Germinal center (tissue), 1 donor: ENCODE measurements at regions not wholly inside any gene's neighbourhood (a gene's known extent, or its start where the extent isn't known, plus 50 kb on each side); places are given as distances from the start of the nearest gene placed in this dataset.
"Not testable (repeated sequence)": the region's sequence is repeated elsewhere in the genome, so short reads cannot be mapped to it uniquely, and the experiment has no call there.

ENCODE experiments used
- DNase-seq: peaks from one replicate; pipeline ENCODE4 v3.0.0; 2012; ENCODE audit warnings: mixed read lengths, low spot score

DNA sequence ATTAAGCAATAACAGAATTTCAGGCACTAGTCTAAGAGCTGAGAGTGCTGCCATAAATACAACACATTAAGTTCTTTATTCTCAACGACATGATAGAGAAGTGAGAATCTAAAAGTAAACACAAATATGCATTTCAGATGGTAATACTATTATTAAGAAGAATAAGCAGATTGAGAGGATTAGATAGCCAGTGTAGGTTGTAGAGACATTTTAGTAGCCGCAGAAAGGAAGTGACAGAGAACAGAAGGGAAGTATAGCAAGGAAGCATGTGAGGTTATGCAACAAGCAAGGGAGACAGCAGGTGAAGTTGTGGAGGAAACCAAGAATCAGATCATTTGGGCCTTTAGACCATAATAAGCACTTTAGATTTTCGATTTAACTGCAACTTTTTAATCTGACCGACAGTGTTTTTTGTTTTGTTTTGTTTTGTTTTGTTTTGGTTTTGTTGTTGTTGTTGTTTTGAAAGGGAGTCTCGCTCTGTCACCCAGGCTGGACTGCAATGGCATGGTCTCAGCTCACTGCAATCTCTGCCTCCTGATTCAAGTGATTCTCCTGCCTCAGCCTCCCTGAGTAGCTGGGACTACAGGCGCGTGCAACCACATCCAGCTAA lies 737.0 kb upstream of the ADGRB3 start:
- DNase-seq = no peak

- no peak for DNase-seq
Measured at GRCh38 chr6:67896476-67896875, 738.6 kb upstream of the ADGRB3 start.

DNA sequence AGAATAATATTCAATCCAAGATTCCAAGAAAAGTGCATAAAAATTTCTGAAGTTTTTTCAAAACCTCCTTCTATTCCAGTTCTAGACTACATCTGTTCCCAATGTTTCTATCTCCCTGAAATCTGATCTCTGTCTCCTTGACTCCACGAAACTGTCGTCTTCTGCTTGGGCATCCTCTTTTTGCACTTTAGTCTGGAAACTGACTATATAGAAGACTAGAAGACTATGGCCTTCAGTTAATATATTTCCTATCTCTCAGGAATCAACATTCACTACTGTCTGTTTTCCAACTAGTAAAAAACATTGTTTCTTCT lies 745.4 kb upstream of the ADGRB3 start:
- no peak for DNase-seq

DNA sequence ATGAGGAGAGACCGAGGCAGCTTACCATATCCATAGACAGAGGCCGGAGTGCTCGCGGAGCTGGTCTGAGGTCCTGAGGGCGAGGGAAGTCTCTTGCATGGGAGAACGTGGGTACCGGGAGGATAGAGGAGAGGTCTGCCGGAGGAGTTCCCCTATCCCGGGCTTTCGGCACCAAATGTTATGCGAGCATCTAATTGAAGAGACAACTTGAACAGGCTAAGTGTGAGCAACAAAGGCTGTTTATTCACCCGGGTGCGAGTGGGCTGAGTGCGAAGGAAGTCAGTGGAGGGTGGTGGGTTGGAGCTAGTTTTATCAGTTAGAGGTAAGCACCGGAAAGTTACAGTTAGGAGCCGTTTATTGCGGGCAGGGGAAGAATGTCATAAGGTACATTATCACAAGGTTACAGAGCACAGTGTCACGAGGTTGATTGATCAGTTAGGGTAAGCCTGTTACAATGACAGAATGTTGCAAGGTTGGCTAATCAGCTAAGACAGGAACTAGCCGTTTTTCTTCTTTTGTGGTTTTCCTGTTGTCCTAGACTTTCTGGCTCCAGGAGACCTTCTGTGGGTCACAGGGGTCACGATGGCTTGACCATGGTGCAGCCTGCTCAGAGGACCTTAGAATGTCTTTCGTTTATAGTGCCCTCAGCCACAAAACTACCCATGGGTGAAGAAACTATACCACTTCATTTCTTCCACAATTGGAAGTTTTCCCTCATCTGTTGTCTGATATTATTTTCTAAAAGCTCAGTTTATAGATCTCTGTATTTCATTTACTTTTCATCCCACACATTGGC lies 746.0 kb upstream of the ADGRB3 start:
- DNase-seq = no peak

DNA sequence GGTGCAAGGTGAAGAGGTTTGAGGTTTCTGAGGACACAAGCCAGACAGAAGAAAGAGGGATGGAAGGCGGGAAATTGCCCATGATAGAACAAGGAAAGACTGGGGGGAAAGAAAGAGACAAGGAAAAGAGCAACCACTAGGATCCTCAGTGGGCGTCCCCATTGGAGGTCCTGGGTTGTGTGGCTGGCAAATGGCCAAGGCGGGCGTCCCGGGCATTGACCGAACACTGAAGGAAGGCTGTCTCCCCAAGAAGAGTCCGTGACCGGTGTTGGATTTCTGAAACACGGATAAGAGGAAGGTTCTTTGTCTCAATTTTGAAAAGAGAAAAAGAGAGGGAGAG lies 746.6 kb upstream of the ADGRB3 start:
- DNase-seq = no peak

DNA sequence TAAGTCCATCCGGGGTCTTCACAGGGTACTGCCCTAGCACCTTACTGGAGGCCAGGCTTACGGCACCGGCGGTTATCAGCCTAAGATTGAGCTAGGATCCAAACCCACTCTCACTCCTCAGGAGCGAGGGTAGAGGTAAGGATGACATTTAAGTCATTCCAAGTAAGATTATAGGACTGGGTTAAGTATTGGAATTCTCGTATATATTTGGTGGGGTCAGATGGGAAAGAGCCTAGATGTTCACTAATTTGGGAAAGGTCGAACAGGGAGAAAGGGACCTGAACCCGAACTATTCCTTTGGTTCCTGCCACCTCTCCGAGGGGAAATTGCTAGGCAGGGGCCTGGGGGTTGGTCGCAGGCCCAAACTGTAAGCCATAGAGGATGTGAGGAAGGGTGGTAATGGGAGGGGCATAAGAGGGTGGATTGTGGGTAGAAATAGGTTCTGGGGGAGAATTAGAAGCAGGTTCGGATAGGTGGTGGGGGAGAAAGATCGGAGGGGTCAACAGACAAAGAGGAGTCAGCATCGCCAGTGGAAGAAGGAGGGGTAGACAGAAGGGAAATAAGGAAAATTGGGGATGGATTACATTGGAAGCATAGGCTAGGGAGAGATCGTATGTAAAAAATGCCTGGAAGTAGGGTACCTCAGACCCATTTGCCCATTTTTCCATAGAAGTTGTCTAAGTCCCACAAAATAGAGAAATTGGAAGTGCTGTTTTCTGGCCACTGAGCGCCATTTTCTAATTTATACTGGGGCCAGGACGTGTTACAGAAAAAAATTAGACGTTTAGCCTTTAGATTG lies 747.1 kb upstream of the ADGRB3 start:
- no peak for DNase-seq

- no peak for DNase-seq
Measured at GRCh38 chr6:67887419-67887746, 747.7 kb upstream of the ADGRB3 start.

GRCh38 chr6:67886840-67887292 lies 748.2 kb upstream of the ADGRB3 start:
- DNase-seq = no peak

- no peak for DNase-seq
Measured at GRCh38 chr6:67886036-67886707, 748.9 kb upstream of the ADGRB3 start.

- DNase-seq = no peak
Measured at GRCh38 chr6:67885081-67886033, 749.7 kb upstream of the ADGRB3 start.

GRCh38 chr6:67884442-67884841 lies 750.6 kb upstream of the ADGRB3 start:
- DNase-seq = no peak

GRCh38 chr6:67883500-67884366 lies 751.3 kb upstream of the ADGRB3 start:
- no peak for DNase-seq

- DNase-seq = no peak
Measured at GRCh38 chr6:67882436-67883311, 752.4 kb upstream of the ADGRB3 start.

GRCh38 chr6:67881706-67882065 lies 753.4 kb upstream of the ADGRB3 start:
- no peak for DNase-seq

- DNase-seq = no peak
Measured at GRCh38 chr6:67880939-67881705, 754.0 kb upstream of the ADGRB3 start.

DNA sequence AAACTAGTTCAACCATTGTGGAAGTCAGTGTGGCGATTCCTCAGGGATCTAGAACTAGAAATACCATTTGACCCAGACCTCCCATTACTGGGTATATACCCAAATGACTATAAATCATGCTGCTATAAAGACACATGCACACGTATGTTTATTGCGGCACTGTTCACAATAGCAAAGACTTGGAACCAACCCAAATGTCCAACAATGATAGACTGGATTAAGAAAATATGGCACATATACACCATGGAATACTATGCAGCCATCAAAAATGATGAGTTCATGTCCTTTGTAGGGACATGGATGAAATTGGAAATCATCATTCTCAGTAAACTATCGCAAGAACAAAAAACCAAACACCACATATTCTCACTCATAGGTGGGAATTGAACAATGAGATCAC lies 754.7 kb upstream of the ADGRB3 start:
- DNase-seq = not testable (repeated sequence)

GRCh38 chr6:67879928-67880327 lies 755.2 kb upstream of the ADGRB3 start:
- DNase-seq = not testable (repeated sequence)

GRCh38 chr6:67879105-67879904 lies 755.8 kb upstream of the ADGRB3 start:
- not testable (repeated sequence) for DNase-seq
